A549 (cell line): ENCODE measurements at regions not wholly inside any gene's neighbourhood (a gene's known extent, or its start where the extent isn't known, plus 50 kb on each side); places are given as distances from the start of the nearest gene placed in this dataset.

ENCODE experiments used
- ATAC-seq, 2 experiments: fragments of 200-7000 bp in 1 of 2; fragments of >200 bp in 1 of 2; cut with Nextera tagmentation in 1 of 2; cut with Tn5 transposase in 1 of 2; 3 replicates each; pipeline versions ENCODE4 v1.8.0 to v1.9.1; 2018 to 2020; ENCODE audit warnings: mild to moderate bottlenecking in 1 of 2, moderate library complexity in 1 of 2
- CTCF ChIA-PET: fragments of 300-600 bp; sonication (Branson Sonifier 250); formaldehyde crosslinking; extraction: SDS; loops from one replicate; lab custom pipeline; 2021; ENCODE audit warnings: antibody characterized with exemption, inconsistent platforms; lab: Yijun Ruan, JAX
- POLR2A ChIA-PET: fragments of 350-600 bp; formaldehyde crosslinking; extraction: SDS; loops from one replicate; lab custom pipeline; 2021; ENCODE audit warnings: antibody characterized with exemption, inconsistent platforms; lab: Yijun Ruan, JAX
- DNase-seq, 2 experiments: peaks; one replicate each; pipeline versions ENCODE4 v3.0.0 to v3.0.0-alpha.2; 2011 to 2016; ENCODE audit warnings: low read depth in 1 of 2, low spot score in 1 of 2
- FAIRE-seq: peaks from 2 replicates; lab custom pipeline; 2011; peaks lifted over from hg19 to GRCh38; lab: Jason Lieb, UNC
- H3K27ac ChIP-seq, 2 experiments: fragments of >200 bp; sonication (Bioruptor Twin); formaldehyde crosslinking; 3 replicates each; pipeline ENCODE4 v1.5.1; 2016 to 2017
- H3K4me1 ChIP-seq: fragments of >200 bp; sonication (Bioruptor Twin); formaldehyde crosslinking; 3 replicates; pipeline ENCODE4 v1.6.1; 2016
- H3K4me2 ChIP-seq: fragments of >200 bp; sonication (Bioruptor Twin); formaldehyde crosslinking; 3 replicates; pipeline ENCODE4 v1.6.1; 2016
- H3K4me3 ChIP-seq: fragments of >200 bp; sonication (Bioruptor Twin); formaldehyde crosslinking; 3 replicates; pipeline ENCODE4 v1.5.1; 2016
- H3K9me3 ChIP-seq: fragments of >200 bp; sonication (Bioruptor Twin); formaldehyde crosslinking; 3 replicates; pipeline ENCODE4 v1.6.1; 2016
- CBX2 ChIP-seq: fragments of 200-600 bp; sonication (generic); IDR thresholded peaks from 2 replicates; pipeline ENCODE4 v1.6.1; 2016; ENCODE audit warnings: low read depth, mild to moderate bottlenecking, borderline replicate concordance
- CHD2 ChIP-seq: fragments of 150-350 bp; IDR thresholded peaks from 2 replicates; pipeline ENCODE4 v1.6.1; 2014; ENCODE audit warnings: low read length; ENCODE audit not compliant: partially characterized antibody
- CHD4 ChIP-seq: fragments of 200-600 bp; sonication (generic); IDR thresholded peaks from 2 replicates; pipeline ENCODE4 v1.6.1; 2016; ENCODE audit warnings: antibody characterized with exemption, mild to moderate bottlenecking, borderline replicate concordance
- EHF ChIP-seq: fragments of 250-450 bp; sonication (Bioruptor Pico); IDR thresholded peaks from 2 replicates; pipeline ENCODE4 v1.5.0; 2020; ENCODE audit warnings: mild to moderate bottlenecking
- FOSB ChIP-seq: fragments of 250-450 bp; sonication (Bioruptor Pico); IDR thresholded peaks from 2 replicates; pipeline ENCODE4 v1.5.0; 2020; ENCODE audit warnings: mild to moderate bottlenecking, moderate library complexity
- FOSL2 ChIP-seq, 2 experiments: fragments of 450-650 bp in 1 of 2; fragments of >200 bp in 1 of 2; sonication (Bioruptor Twin) in 1 of 2; formaldehyde crosslinking; IDR thresholded peaks; 2 replicates each; pipeline versions ENCODE4 v1.5.0 to v1.6.1; 2016 to 2020; ENCODE audit warnings: mild to moderate bottlenecking in 1 of 2, moderate library complexity in 1 of 2
- HDAC2 ChIP-seq: fragments of 200-600 bp; sonication (generic); IDR thresholded peaks from 2 replicates; pipeline ENCODE4 v1.6.1; 2016
- HEYL ChIP-seq: fragments of 250-450 bp; sonication (Bioruptor Pico); IDR thresholded peaks from 2 replicates; pipeline ENCODE4 v1.8.0; 2021; ENCODE audit warnings: mild to moderate bottlenecking, moderate library complexity
- HOXA7 ChIP-seq: fragments of 250-450 bp; sonication (Bioruptor Pico); IDR thresholded peaks from 2 replicates; pipeline ENCODE4 v1.5.0; 2020; ENCODE audit warnings: mild to moderate bottlenecking, moderate library complexity
- HOXB5 ChIP-seq: fragments of 250-450 bp; sonication (Bioruptor Pico); IDR thresholded peaks from 2 replicates; pipeline ENCODE4 v1.5.0; 2020; ENCODE audit warnings: mild to moderate bottlenecking, moderate library complexity
- JUN ChIP-seq, 2 experiments: fragments of >200 bp; sonication (Bioruptor Twin); formaldehyde crosslinking; IDR thresholded peaks; 2 replicates in 1 of 2; 3 replicates in 1 of 2; pipeline ENCODE4 v1.6.1; 2016 to 2017
- KDM1A ChIP-seq: fragments of 200-600 bp; sonication (generic); IDR thresholded peaks from 2 replicates; pipeline ENCODE4 v1.6.1; 2016; ENCODE audit warnings: low read depth, mild to moderate bottlenecking
- MAFK ChIP-seq: fragments of 450-650 bp; IDR thresholded peaks from 2 replicates; pipeline ENCODE4 v1.6.1; 2014; ENCODE audit not compliant: partially characterized antibody
- MAZ ChIP-seq: fragments of 150-350 bp; IDR thresholded peaks from 2 replicates; pipeline ENCODE4 v1.6.1; 2014; ENCODE audit warnings: antibody characterized with exemption, low read depth, low read length, borderline replicate concordance
- NR3C1 ChIP-seq: fragments of >200 bp; sonication (Bioruptor Twin); formaldehyde crosslinking; IDR thresholded peaks from 3 replicates; pipeline ENCODE4 v1.6.1; 2017
- POLR2AphosphoS2 ChIP-seq: conservative IDR thresholded peaks from 2 replicates; pipeline ENCODE4 v1.6.1; 2012; ENCODE audit warnings: low read length, improper control_type of control experiment, inconsistent platforms
- RAD21 ChIP-seq, 2 experiments: fragments of >200 bp in 1 of 2; sonication (Bioruptor Twin) in 1 of 2; formaldehyde crosslinking in 1 of 2; IDR thresholded peaks in 1 of 2; conservative IDR thresholded peaks in 1 of 2; 2 replicates in 1 of 2; 3 replicates in 1 of 2; pipeline ENCODE4 v1.6.1; 2012 to 2018; ENCODE audit warnings: inconsistent platforms in 1 of 2
- RARB ChIP-seq: fragments of 250-450 bp; sonication (Bioruptor Pico); IDR thresholded peaks from 2 replicates; pipeline ENCODE4 v1.8.0; 2021; ENCODE audit warnings: mild to moderate bottlenecking, moderate library complexity
- RNF2 ChIP-seq: fragments of 200-600 bp; sonication (generic); IDR thresholded peaks from 2 replicates; pipeline ENCODE4 v1.6.1; 2016; ENCODE audit warnings: low read depth, mild to moderate bottlenecking, antibody characterized with exemption, moderate library complexity, borderline replicate concordance
- ZFP36 ChIP-seq: fragments of 450-650 bp; IDR thresholded peaks from 2 replicates; pipeline ENCODE4 v1.6.1; 2014; ENCODE audit warnings: borderline replicate concordance; ENCODE audit not compliant: partially characterized antibody
- ZNF302 ChIP-seq: fragments of 250-450 bp; sonication (Bioruptor Pico); IDR thresholded peaks from 2 replicates; pipeline ENCODE4 v1.9.0; 2021; ENCODE audit warnings: inconsistent platforms, mild to moderate bottlenecking, moderate library complexity
- WGBS: methylation state at CpG from one replicate; pipeline ENCODE4 v1.1.6; 2017; ENCODE audit errors: missing lambda C conversion rate; 5-methylcytosine and 5-hydroxymethylcytosine counted together
- TF ChIP-seq, protein P1 (sequence below): fragments of >200 bp; sonication (Bioruptor Twin); formaldehyde crosslinking; IDR thresholded peaks from 2 replicates; pipeline ENCODE4 v1.6.1; 2016
- TF ChIP-seq, protein P2 (sequence below): fragments of >200 bp; sonication (Bioruptor Twin); formaldehyde crosslinking; IDR thresholded peaks from 3 replicates; pipeline ENCODE4 v1.6.1; 2016
- TF ChIP-seq, protein P3 (sequence below): fragments of 250-450 bp; sonication (Bioruptor Pico); IDR thresholded peaks from 2 replicates; pipeline ENCODE4 v1.5.0; 2020; ENCODE audit warnings: low read depth, mild to moderate bottlenecking, moderate library complexity
- TF ChIP-seq, protein P4 (sequence below): fragments of 200-600 bp; sonication (generic); IDR thresholded peaks from 2 replicates; pipeline ENCODE4 v1.6.1; 2016; ENCODE audit warnings: antibody characterized with exemption, mild to moderate bottlenecking, moderate library complexity

DNA sequence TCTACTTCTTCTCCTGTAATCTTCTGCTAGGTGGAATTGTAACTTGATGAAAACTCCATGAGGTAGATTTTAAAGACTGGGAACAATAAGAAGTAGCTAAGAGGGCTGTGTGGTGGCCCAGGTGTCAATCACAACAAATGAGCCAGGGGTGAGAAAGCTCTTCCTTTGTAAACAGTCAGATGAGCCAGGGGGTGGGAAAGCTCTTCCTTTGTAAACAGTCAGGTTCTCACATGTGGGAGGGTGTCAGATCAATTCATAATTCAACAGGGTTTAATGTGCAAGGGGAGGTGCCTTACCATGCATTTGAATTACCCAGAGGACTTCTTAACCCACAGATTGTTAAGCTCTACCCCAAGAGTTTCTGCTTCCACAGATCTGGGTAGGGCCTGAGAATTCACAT is 312.4 kb upstream of the AUTS2 start:
- DNase-seq = no peak
- CTCF ChIA-PET = interaction anchor here (0.6 to 0.7 kb wide), 2 partner anchors 13 to 1540 kb away, joined by 3 read pairs; no protein-coding TSS in a partner anchor
- H3K4me2 ChIP-seq = no peak overlapping the region
- TF ChIP-seq MAZ (no peak), FOSL2 (IDR thresholded peaks at IDR 0.05) (no peak), FOSL2 (CRISPR knock-in tag; IDR thresholded peaks at IDR 0.05) (no peak), ZNF302 (CRISPR knock-in tag) (no peak), CBX2 (no peak), ZFP36 (no peak), FOSB (CRISPR knock-in tag) (no peak), RAD21 (conservative IDR thresholded peaks at IDR 0.05 in 1 of 2, IDR thresholded peaks at IDR 0.05 in 1 of 2) (no peak), KDM1A (no peak), CHD2 (no peak), HEYL (no peak), HDAC2 (no peak), MAFK (no peak), HOXB5 (CRISPR knock-in tag) (no peak), HOXA7 (CRISPR knock-in tag) (no peak)
- TF ChIP-seq, protein P1, sequence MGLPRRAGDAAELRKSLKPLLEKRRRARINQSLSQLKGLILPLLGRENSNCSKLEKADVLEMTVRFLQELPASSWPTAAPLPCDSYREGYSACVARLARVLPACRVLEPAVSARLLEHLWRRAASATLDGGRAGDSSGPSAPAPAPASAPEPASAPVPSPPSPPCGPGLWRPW = no peak
- TF ChIP-seq, protein P2, sequence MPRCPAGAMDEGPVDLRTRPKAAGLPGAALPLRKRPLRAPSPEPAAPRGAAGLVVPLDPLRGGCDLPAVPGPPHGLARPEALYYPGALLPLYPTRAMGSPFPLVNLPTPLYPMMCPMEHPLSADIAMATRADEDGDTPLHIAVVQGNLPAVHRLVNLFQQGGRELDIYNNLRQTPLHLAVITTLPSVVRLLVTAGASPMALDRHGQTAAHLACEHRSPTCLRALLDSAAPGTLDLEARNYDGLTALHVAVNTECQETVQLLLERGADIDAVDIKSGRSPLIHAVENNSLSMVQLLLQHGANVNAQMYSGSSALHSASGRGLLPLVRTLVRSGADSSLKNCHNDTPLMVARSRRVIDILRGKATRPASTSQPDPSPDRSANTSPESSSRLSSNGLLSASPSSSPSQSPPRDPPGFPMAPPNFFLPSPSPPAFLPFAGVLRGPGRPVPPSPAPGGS = no peak
- TF ChIP-seq, all 56 proteins: peak for 0
- ATAC-seq = no peak
- Histone ChIP-seq H3K27ac (no peak overlapping the region), H3K9me3 (peaks cover 9% of the 10 kb centered on the region; the same call in 2 of the 3 replicates), H3K4me3 (no peak overlapping the region), H3K4me1 (no peaks in the 10 kb centered on the region)
- POLR2A ChIA-PET = no interaction called here
- no peak for FAIRE-seq

DNA sequence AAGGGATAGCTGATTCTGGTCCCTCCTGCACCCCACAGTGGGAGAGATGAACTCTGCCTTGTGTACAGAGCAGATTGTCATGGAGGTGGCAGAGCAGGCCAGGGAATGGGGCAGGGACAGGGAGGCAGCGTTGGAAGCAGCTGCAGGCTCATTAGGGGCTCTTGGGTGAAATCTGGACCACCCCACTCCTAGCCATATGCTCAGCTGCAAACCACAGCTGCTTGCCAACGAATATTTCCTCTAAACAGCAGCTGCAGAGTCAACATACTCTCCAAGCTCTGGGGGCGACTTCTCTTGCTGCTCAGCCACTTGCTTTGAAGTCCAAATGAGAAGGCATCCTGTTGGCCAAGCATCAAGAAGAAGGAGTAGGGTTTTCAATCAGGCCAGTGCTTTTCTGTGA is 302.3 kb upstream of the AUTS2 start:
- CTCF ChIA-PET = no interaction called here

More for the DNA sequence above, 302.3 kb upstream of the AUTS2 start:
- H3K4me1 ChIP-seq = no peaks in the 10 kb centered on the region
- FAIRE-seq (no peak), ATAC-seq (no peak), DNase-seq (no peak)
- POLR2A ChIA-PET = no interaction called here
- H3K4me3 ChIP-seq = no peak overlapping the region
- no peaks in the 10 kb centered on the region for H3K9me3 ChIP-seq
- no peak overlapping the region for H3K27ac ChIP-seq
- H3K4me2 ChIP-seq = no peak overlapping the region
- WGBS = 17% methylated on average over 3 of the region's 3 CpGs
- TF ChIP-seq CHD4 (no peak), JUN (IDR thresholded peaks at IDR 0.05) (no peak), NR3C1 (no peak), POLR2AphosphoS2 (no peak), RNF2 (no peak), EHF (CRISPR knock-in tag) (no peak), RARB (CRISPR knock-in tag) (no peak)
- TF ChIP-seq, protein P3, sequence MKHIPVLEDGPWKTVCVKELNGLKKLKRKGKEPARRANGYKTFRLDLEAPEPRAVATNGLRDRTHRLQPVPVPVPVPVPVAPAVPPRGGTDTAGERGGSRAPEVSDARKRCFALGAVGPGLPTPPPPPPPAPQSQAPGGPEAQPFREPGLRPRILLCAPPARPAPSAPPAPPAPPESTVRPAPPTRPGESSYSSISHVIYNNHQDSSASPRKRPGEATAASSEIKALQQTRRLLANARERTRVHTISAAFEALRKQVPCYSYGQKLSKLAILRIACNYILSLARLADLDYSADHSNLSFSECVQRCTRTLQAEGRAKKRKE (CRISPR knock-in tag) = no peak
- TF ChIP-seq, protein P4, sequence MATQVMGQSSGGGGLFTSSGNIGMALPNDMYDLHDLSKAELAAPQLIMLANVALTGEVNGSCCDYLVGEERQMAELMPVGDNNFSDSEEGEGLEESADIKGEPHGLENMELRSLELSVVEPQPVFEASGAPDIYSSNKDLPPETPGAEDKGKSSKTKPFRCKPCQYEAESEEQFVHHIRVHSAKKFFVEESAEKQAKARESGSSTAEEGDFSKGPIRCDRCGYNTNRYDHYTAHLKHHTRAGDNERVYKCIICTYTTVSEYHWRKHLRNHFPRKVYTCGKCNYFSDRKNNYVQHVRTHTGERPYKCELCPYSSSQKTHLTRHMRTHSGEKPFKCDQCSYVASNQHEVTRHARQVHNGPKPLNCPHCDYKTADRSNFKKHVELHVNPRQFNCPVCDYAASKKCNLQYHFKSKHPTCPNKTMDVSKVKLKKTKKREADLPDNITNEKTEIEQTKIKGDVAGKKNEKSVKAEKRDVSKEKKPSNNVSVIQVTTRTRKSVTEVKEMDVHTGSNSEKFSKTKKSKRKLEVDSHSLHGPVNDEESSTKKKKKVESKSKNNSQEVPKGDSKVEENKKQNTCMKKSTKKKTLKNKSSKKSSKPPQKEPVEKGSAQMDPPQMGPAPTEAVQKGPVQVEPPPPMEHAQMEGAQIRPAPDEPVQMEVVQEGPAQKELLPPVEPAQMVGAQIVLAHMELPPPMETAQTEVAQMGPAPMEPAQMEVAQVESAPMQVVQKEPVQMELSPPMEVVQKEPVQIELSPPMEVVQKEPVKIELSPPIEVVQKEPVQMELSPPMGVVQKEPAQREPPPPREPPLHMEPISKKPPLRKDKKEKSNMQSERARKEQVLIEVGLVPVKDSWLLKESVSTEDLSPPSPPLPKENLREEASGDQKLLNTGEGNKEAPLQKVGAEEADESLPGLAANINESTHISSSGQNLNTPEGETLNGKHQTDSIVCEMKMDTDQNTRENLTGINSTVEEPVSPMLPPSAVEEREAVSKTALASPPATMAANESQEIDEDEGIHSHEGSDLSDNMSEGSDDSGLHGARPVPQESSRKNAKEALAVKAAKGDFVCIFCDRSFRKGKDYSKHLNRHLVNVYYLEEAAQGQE = no peak
- TF ChIP-seq, all 56 proteins: peak for 0
